Ovary (tissue), 1 donor: ENCODE measurements at regions not wholly inside any gene's neighbourhood (a gene's known extent, or its start where the extent isn't known, plus 50 kb on each side); places are given as distances from the start of the nearest gene placed in this dataset. TPM values are rescaled to one million over a fixed set of nuclear protein-coding genes. Genes with fewer than 3 reads are reported as not detected.

Source experiments
- small RNA-seq: library from RNA; depleted of rRNA; stranded (forward); fragments of <200 nt; gene quantifications from one replicate; pipeline ENCODE3, GENCODE V24; 2016

Small RNA genes in the stretch of these regions (small RNA-seq; reads per million reads assigned to genes)
- not detected for gene RNA5SP182
